ENCODE measurements at regions not wholly inside any gene's neighbourhood (a gene's known extent, or its start where the extent isn't known, plus 50 kb on each side); places are given as distances from the start of the nearest gene placed in this dataset.

DNA sequence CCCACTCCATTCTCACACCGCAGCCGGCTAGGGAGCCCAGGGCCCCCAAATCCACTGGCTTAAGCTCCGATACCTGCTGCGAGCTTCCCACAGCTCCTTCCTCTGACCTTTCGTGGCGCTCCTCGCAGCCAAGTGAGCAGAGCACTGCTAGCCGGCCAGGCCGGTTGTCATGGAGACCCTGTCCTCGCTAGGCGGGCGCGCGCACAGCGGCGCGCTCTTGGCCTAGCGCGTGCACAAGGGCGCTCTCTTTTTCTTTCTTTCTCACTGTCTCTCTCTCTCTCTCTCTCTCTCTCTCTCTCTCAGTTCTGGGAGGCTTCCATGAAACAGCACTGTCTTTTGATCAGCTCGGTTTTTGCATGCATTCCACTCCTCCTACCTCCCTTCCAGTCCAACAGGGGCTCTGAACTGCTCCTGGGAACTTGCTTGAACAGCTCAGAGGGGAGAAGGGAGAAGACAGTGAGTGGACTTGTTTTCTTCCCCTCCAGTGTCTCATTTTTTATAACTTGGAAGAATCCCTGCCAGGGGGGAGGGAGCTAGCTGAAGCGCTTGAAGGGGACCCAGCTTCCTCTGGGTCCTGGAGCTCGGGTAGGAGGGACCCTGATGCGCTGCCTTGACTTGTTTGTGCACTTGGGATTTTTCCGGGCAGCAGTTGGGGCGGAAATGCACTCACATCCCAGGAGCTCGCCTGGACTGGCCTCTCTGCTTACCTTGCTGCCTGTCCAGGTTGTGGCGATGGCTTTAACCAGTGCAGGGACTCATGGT lies 100.3 kb upstream of the AKIP1 start:
- Histone ChIP-seq H3K9me2 (replicated peaks; ENCODE audit: low read depth, low read length) (no peaks in the 10 kb centered on the region), H3K4me3 (ENCODE audit: low read length, poor library complexity, severe bottlenecking) (no peak overlapping the region), H3K79me2 (ENCODE audit: insufficient read depth, low read length) (no peaks in the 10 kb centered on the region), H3K27me3 (ENCODE audit: insufficient read depth, low read length, poor library complexity, severe bottlenecking) (no peaks in the 10 kb centered on the region), H3K36me3 (ENCODE audit: insufficient read depth, low read length) (no peaks in the 10 kb centered on the region), H2AFZ (ENCODE audit: low read length) (no peak overlapping the region), H4K20me1 (ENCODE audit: insufficient read depth, low read length, poor library complexity, severe bottlenecking) (no peaks in the 10 kb centered on the region), H3K9me3 (ENCODE audit: insufficient read depth, low read depth, low read length) (no peaks in the 10 kb centered on the region), H3F3A (ENCODE audit: low read depth) (peaks cover 10% of the 10 kb centered on the region), H3K9ac (ENCODE audit: low read depth, low read length, poor library complexity, severe bottlenecking) (peak overlapping the region; percentile 9), H3K4me2 (ENCODE audit: low read depth, low read length, poor library complexity, severe bottlenecking) (peak overlapping the region; percentile 18), H3K4me1 (ENCODE audit: insufficient read depth, low read length, poor library complexity, severe bottlenecking) (peaks cover 53% of the 10 kb centered on the region)
- TF ChIP-seq CTCF (conservative IDR thresholded peaks at IDR 0.05; ENCODE audit: low read length), result no peak
- no peak for TF ChIP-seq EZH2phosphoT487 (IDR thresholded peaks at IDR 0.05; ENCODE audit: borderline replicate concordance)

- H3K4me3 ChIP-seq (ENCODE audit: low read length, poor library complexity, severe bottlenecking), result no peak overlapping the region
- peaks cover 10% of the 10 kb centered on the region for H3F3A ChIP-seq (ENCODE audit: low read depth)
- no peaks in the 10 kb centered on the region for H3K27me3 ChIP-seq (ENCODE audit: insufficient read depth, low read length, poor library complexity, severe bottlenecking)
- H3K9me3 ChIP-seq (ENCODE audit: insufficient read depth, low read depth, low read length), result no peaks in the 10 kb centered on the region
- no peaks in the 10 kb centered on the region for H3K9me2 ChIP-seq (replicated peaks; ENCODE audit: low read depth, low read length)
- H4K20me1 ChIP-seq (ENCODE audit: insufficient read depth, low read length, poor library complexity, severe bottlenecking), result no peaks in the 10 kb centered on the region
- TF ChIP-seq CTCF (conservative IDR thresholded peaks at IDR 0.05; ENCODE audit: low read length), result no peak
- no peak for TF ChIP-seq EZH2phosphoT487 (IDR thresholded peaks at IDR 0.05; ENCODE audit: borderline replicate concordance)
- H3K4me2 ChIP-seq (ENCODE audit: low read depth, low read length, poor library complexity, severe bottlenecking), result no peak overlapping the region
- no peak overlapping the region for H2AFZ ChIP-seq (ENCODE audit: low read length)
- H3K36me3 ChIP-seq (ENCODE audit: insufficient read depth, low read length), result no peaks in the 10 kb centered on the region
- peaks cover 58% of the 10 kb centered on the region for H3K4me1 ChIP-seq (ENCODE audit: insufficient read depth, low read length, poor library complexity, severe bottlenecking)
- H3K79me2 ChIP-seq (ENCODE audit: insufficient read depth, low read length), result no peaks in the 10 kb centered on the region
- H3K9ac ChIP-seq (ENCODE audit: low read depth, low read length, poor library complexity, severe bottlenecking), result no peak overlapping the region
These were observed 99.4 kb upstream of the AKIP1 start for GRCh38 chr11:8811571-8811970.

GRCh38 chr11:8812438-8812837 lies 98.6 kb upstream of the AKIP1 start:
- no peaks in the 10 kb centered on the region for H3K36me3 ChIP-seq (ENCODE audit: insufficient read depth, low read length)
- H3K27me3 ChIP-seq (ENCODE audit: insufficient read depth, low read length, poor library complexity, severe bottlenecking), result no peaks in the 10 kb centered on the region
- H3F3A ChIP-seq (ENCODE audit: low read depth), result peaks cover 10% of the 10 kb centered on the region
- H3K4me3 ChIP-seq (ENCODE audit: low read length, poor library complexity, severe bottlenecking), result no peak overlapping the region
- no peak overlapping the region for H2AFZ ChIP-seq (ENCODE audit: low read length)
- H3K4me1 ChIP-seq (ENCODE audit: insufficient read depth, low read length, poor library complexity, severe bottlenecking), result peaks cover 52% of the 10 kb centered on the region
- no peaks in the 10 kb centered on the region for H4K20me1 ChIP-seq (ENCODE audit: insufficient read depth, low read length, poor library complexity, severe bottlenecking)
- H3K79me2 ChIP-seq (ENCODE audit: insufficient read depth, low read length), result no peaks in the 10 kb centered on the region
- no peak for TF ChIP-seq CTCF (conservative IDR thresholded peaks at IDR 0.05; ENCODE audit: low read length)
- TF ChIP-seq EZH2phosphoT487 (IDR thresholded peaks at IDR 0.05; ENCODE audit: borderline replicate concordance), result no peak
- no peak overlapping the region for H3K9ac ChIP-seq (ENCODE audit: low read depth, low read length, poor library complexity, severe bottlenecking)
- H3K9me2 ChIP-seq (replicated peaks; ENCODE audit: low read depth, low read length), result no peaks in the 10 kb centered on the region
- H3K4me2 ChIP-seq (ENCODE audit: low read depth, low read length, poor library complexity, severe bottlenecking), result no peak overlapping the region
- no peaks in the 10 kb centered on the region for H3K9me3 ChIP-seq (ENCODE audit: insufficient read depth, low read depth, low read length)
